ENCODE measurements at regions not wholly inside any gene's neighbourhood (a gene's known extent, or its start where the extent isn't known, plus 50 kb on each side); places are given as distances from the start of the nearest gene placed in this dataset.
A peak's percentile ranks its signal among the peaks of the same experiment; 100 is the strongest.

DNA sequence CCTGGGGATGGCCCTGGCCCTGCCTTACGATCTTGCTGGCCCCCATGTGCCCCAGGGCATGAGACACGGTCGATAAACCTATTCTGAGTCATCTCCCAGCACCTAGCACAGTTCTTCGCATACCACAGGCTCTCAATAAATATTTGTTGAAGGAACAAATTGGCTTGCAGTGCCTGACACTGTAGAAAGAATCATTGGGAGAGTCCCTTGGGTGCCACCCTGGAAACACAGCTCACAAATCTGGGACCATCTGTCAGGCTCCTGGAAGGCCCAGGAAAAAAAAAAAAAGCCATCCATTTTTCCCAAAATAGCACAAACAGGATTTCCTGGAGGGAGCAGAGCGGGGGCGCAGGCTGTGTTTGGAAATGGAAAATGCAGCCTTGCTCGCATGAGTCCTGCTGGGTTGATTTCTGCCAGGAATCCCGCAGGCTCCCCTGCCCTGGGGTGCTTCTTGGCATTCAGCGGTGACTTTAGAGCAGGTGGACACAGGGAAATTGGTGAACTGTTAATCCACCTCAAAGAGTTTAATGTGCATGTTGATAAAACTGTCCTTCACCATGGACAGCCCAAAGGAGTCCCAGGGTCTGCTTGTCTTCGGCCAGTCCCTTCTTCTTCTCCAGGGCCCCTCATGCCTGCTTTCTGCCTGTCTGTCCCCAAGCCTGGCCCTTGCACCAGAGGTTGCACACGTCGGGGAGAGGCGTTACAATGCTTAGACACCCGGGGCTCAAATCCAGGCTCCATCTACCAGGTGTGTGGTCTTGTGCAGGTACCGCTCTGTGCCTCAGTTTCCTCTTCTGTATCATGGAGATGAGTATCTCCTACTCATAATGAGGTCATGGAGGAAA, 106.1 kb upstream of the RFLNA start:
- H3K9me3 ChIP-seq (ENCODE audit: low read depth): no peaks in the 10 kb centered on the region
- Mint-ChIP-seq H3K4me3 (no peak overlapping the region), H3K27ac (peak overlapping the region; percentile 46), H3K9me3 (peaks cover 3% of the 10 kb centered on the region), H3K36me3 (peaks cover 2% of the 10 kb centered on the region), H3K27me3 (ENCODE audit: insufficient read depth, low read depth) (peaks cover 11% of the 10 kb centered on the region), H3K4me1 (peaks cover 51% of the 10 kb centered on the region)
- H3K9ac ChIP-seq: no peak overlapping the region
- no peaks in the 10 kb centered on the region for H3K79me2 ChIP-seq (ENCODE audit: low read depth)
- H3K36me3 ChIP-seq: no peaks in the 10 kb centered on the region
- H3F3A ChIP-seq (ENCODE audit: low read depth): peaks cover 14% of the 10 kb centered on the region
- H2AFZ ChIP-seq (replicated peaks): no peak overlapping the region
- no peak for DNase-seq (ENCODE audit: low spot score)
- no peaks in the 10 kb centered on the region for H3K27me3 ChIP-seq
- no peaks in the 10 kb centered on the region for H4K20me1 ChIP-seq (ENCODE audit: low read depth)
- H3K4me2 ChIP-seq: no peak overlapping the region
- peaks cover 23% of the 10 kb centered on the region for H3K4me1 ChIP-seq
- TF ChIP-seq EZH2 (IDR thresholded peaks at IDR 0.05) (no peak), EZH2phosphoT487 (IDR thresholded peaks at IDR 0.05) (no peak)
- TF ChIP-seq, protein P1, sequence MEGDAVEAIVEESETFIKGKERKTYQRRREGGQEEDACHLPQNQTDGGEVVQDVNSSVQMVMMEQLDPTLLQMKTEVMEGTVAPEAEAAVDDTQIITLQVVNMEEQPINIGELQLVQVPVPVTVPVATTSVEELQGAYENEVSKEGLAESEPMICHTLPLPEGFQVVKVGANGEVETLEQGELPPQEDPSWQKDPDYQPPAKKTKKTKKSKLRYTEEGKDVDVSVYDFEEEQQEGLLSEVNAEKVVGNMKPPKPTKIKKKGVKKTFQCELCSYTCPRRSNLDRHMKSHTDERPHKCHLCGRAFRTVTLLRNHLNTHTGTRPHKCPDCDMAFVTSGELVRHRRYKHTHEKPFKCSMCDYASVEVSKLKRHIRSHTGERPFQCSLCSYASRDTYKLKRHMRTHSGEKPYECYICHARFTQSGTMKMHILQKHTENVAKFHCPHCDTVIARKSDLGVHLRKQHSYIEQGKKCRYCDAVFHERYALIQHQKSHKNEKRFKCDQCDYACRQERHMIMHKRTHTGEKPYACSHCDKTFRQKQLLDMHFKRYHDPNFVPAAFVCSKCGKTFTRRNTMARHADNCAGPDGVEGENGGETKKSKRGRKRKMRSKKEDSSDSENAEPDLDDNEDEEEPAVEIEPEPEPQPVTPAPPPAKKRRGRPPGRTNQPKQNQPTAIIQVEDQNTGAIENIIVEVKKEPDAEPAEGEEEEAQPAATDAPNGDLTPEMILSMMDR (IDR thresholded peaks at IDR 0.05): no peak
- no peak overlapping the region for H3K4me3 ChIP-seq
- no peak overlapping the region for H3K27ac ChIP-seq

DNA sequence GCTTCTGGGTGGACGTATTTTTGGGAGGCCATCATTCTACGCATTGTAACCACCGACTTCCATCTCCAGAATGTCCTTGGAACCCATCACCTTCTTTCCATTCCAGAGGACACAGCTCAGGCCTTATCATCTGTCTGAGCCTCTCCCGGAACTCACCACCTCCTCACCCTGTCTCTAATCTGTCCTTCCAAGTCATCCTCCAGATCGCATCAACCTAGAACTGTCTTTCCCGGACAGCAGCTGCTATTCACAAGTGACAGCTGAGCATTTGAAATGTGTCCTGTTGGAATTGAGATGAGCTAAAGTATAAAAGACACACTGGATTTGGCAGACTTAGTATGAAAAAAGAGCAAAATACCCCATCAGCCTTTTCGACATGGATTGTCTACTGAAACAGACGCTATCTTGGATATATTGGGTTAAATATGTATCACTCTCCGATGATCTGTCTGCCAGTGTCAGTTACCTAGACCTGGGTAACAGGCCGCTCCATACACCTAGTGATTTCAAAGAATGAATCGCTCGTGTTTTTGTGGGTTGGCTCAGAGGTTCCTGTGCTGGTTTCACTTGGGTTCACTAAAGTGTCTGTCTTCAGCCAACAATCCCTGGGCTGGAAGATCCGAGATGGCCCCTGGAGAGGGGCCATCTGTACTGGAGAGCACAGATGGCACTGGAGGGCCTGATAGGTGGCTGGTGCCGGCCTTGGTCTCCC, 104.4 kb upstream of the RFLNA start:
- no peaks in the 10 kb centered on the region for H3K9me3 ChIP-seq (ENCODE audit: low read depth)
- H3K9ac ChIP-seq: no peak overlapping the region
- no peaks in the 10 kb centered on the region for H3K27me3 ChIP-seq
- H3K4me3 ChIP-seq: no peak overlapping the region
- peaks cover 44% of the 10 kb centered on the region for H3K4me1 Mint-ChIP-seq
- no peaks in the 10 kb centered on the region for H4K20me1 ChIP-seq (ENCODE audit: low read depth)
- no peak overlapping the region for H3K4me3 Mint-ChIP-seq
- peaks cover 14% of the 10 kb centered on the region for H3K27me3 Mint-ChIP-seq (ENCODE audit: insufficient read depth, low read depth)
- H3K27ac Mint-ChIP-seq: peak overlapping the region; percentile 38
- no peak overlapping the region for H3K27ac ChIP-seq
- H3K4me2 ChIP-seq: no peak overlapping the region
- H3K36me3 ChIP-seq: no peaks in the 10 kb centered on the region
- no peak overlapping the region for H2AFZ ChIP-seq (replicated peaks)
- peaks cover 9% of the 10 kb centered on the region for H3F3A ChIP-seq (ENCODE audit: low read depth)
- peaks cover 3% of the 10 kb centered on the region for H3K9me3 Mint-ChIP-seq
- H3K36me3 Mint-ChIP-seq: peaks cover 2% of the 10 kb centered on the region
- H3K79me2 ChIP-seq (ENCODE audit: low read depth): no peaks in the 10 kb centered on the region
- no peak for TF ChIP-seq EZH2 (IDR thresholded peaks at IDR 0.05)
- no peak for TF ChIP-seq EZH2phosphoT487 (IDR thresholded peaks at IDR 0.05)
- TF ChIP-seq, protein P1 (IDR thresholded peaks at IDR 0.05): no peak
- H3K4me1 ChIP-seq: peaks cover 21% of the 10 kb centered on the region
- DNase-seq (ENCODE audit: low spot score): no peak

DNA sequence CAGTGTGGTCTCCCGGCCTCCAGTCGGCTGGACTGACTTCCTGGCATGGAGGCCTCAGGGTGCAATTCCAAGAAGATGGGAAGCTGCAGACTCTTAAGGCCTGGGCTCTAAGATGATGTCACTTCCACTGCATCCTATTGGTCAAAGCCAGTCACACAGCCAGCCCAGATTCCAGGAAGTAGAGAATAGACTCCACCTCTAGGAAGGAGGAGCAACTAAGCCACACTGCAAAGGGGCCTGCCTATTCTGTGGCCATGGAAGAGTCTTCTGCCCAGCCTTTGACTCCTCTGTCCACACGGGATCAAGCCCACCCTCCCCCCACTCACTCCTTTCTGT, 103.9 kb upstream of the RFLNA start:
- Histone ChIP-seq H3F3A (ENCODE audit: low read depth) (peaks cover 6% of the 10 kb centered on the region), H3K36me3 (no peaks in the 10 kb centered on the region), H3K9me3 (ENCODE audit: low read depth) (no peaks in the 10 kb centered on the region), H3K4me2 (no peak overlapping the region), H3K9ac (no peak overlapping the region), H3K4me1 (peaks cover 16% of the 10 kb centered on the region), H4K20me1 (ENCODE audit: low read depth) (no peaks in the 10 kb centered on the region), H3K79me2 (ENCODE audit: low read depth) (no peaks in the 10 kb centered on the region), H3K27me3 (no peaks in the 10 kb centered on the region), H2AFZ (replicated peaks) (no peak overlapping the region), H3K27ac (no peak overlapping the region), H3K4me3 (no peak overlapping the region)
- peaks cover 4% of the 10 kb centered on the region for H3K9me3 Mint-ChIP-seq
- peaks cover 41% of the 10 kb centered on the region for H3K4me1 Mint-ChIP-seq
- peaks cover 2% of the 10 kb centered on the region for H3K36me3 Mint-ChIP-seq
- DNase-seq (ENCODE audit: low spot score): peak; percentile 23
- H3K27me3 Mint-ChIP-seq (ENCODE audit: insufficient read depth, low read depth): peaks cover 16% of the 10 kb centered on the region
- no peak for TF ChIP-seq EZH2phosphoT487 (IDR thresholded peaks at IDR 0.05)
- no peak overlapping the region for H3K4me3 Mint-ChIP-seq
- no peak overlapping the region for H3K27ac Mint-ChIP-seq

DNA sequence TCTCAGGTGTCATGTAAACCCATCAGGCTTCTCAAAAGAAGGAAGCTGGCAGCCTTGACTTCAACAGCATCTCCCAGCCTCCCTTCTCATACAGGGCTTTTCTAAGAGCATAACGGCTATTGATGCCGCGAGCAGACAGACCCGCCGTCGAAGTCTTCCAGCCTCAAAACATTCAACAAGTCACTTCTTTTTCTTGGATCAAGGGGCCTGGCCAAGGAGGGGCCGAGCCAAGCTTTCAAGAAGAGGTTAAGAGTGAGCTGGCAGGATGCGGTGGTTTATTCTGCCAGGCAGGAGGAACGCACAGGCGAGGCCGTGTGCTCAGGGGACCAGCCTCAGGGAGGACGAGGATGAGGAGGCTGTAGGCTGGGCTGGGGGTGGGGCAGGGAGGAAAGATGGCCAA, 102.9 kb upstream of the RFLNA start:
- H3K36me3 Mint-ChIP-seq: peaks cover 2% of the 10 kb centered on the region
- peaks cover 16% of the 10 kb centered on the region for H3K27me3 Mint-ChIP-seq (ENCODE audit: insufficient read depth, low read depth)
- Histone ChIP-seq H3K27me3 (no peaks in the 10 kb centered on the region), H4K20me1 (ENCODE audit: low read depth) (no peaks in the 10 kb centered on the region), H3K4me1 (peaks cover 8% of the 10 kb centered on the region), H3K36me3 (no peaks in the 10 kb centered on the region), H3K9ac (no peak overlapping the region), H3K4me3 (no peak overlapping the region), H2AFZ (replicated peaks) (no peak overlapping the region), H3K9me3 (ENCODE audit: low read depth) (no peaks in the 10 kb centered on the region), H3K27ac (no peak overlapping the region), H3K4me2 (no peak overlapping the region), H3F3A (ENCODE audit: low read depth) (no peaks in the 10 kb centered on the region), H3K79me2 (ENCODE audit: low read depth) (no peaks in the 10 kb centered on the region)
- DNase-seq (ENCODE audit: low spot score): no peak
- no peak for TF ChIP-seq EZH2 (IDR thresholded peaks at IDR 0.05)
- TF ChIP-seq, protein P1 (IDR thresholded peaks at IDR 0.05): no peak
- TF ChIP-seq EZH2phosphoT487 (IDR thresholded peaks at IDR 0.05): no peak
- H3K27ac Mint-ChIP-seq: no peak overlapping the region
- peaks cover 6% of the 10 kb centered on the region for H3K9me3 Mint-ChIP-seq
- H3K4me1 Mint-ChIP-seq: peaks cover 33% of the 10 kb centered on the region
- no peak overlapping the region for H3K4me3 Mint-ChIP-seq

Data from neural progenitor cell (in vitro differentiated cells).